ENCODE measurements at regions not wholly inside any gene's neighbourhood (a gene's known extent, or its start where the extent isn't known, plus 50 kb on each side); places are given as distances from the start of the nearest gene placed in this dataset.

DNA sequence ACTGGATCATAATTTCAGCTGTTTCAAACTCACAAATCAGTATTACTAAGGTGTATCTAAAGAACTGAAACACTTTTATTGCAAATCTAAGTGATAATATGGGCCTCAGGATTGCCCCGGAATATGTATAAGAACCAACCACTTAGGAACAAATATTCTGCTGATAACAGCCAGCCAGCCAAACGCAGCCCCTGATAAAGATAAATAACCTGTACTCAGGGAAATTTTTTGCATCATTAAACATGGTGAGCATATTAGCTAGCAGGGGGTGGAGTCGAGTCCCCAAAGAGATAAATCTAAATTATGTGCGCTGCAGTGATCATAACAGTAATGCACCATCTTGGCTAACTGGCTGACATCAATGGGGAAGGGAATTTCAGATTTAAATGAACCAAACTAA is 410.2 kb upstream of the MAP3K7 start:
- TF ChIP-seq CTCF (IDR thresholded peaks at IDR 0.05; ENCODE audit: poor library complexity) (no peak), EZH2phosphoT487 (IDR thresholded peaks at IDR 0.05; ENCODE audit: low read depth, severe bottlenecking, unreplicated experiment) (no peak), EZH2 (IDR thresholded peaks at IDR 0.05; ENCODE audit: borderline replicate concordance) (no peak)

Measured in hepatocyte (in vitro differentiated cells).